ENCODE measurements at regions not wholly inside any gene's neighbourhood (a gene's known extent, or its start where the extent isn't known, plus 50 kb on each side); places are given as distances from the start of the nearest gene placed in this dataset.

DNA sequence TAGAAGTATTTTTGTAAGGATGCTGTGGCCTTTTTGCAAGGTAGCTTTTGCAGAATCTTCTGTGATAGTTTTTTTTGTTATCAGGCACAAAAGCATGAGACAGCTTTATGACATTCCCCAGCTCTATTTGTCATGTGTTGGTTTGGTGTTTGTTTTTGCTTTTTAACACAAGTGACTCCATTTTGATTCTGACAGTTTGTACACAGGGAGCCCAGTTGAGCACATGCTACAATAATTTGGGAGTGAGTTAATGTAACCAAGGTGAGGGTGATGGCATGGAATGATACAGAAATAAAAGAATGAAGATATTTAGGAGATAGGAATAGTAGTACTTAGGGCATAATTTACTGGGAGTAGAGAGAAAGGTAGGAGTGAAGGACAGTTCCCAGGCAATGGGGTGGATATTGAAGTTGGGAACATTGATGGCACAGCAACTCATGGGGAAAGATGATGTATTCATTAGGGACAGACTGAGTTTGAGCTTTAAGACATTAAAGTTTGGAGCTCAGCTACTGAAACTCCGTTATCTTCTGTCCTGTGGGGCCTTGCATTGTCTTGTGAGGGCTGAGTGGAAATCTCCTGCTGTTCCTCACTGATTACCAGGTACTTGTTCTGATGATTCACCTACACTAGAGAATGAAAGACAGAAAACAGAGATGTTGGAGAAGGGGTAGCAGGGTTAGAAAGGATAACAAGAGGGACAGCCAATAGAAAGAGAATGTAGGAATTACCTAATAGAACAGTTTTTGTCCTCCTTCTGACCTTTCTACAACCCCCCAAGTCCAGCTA is 88.3 kb upstream of the CCDC112 start:
- TF ChIP-seq GATA3 (IDR thresholded peaks at IDR 0.05; ENCODE audit: low read depth, low read length) = no peak
- TF ChIP-seq GATA2 (IDR thresholded peaks at IDR 0.05; ENCODE audit: low read depth, low read length) = no peak

DNA sequence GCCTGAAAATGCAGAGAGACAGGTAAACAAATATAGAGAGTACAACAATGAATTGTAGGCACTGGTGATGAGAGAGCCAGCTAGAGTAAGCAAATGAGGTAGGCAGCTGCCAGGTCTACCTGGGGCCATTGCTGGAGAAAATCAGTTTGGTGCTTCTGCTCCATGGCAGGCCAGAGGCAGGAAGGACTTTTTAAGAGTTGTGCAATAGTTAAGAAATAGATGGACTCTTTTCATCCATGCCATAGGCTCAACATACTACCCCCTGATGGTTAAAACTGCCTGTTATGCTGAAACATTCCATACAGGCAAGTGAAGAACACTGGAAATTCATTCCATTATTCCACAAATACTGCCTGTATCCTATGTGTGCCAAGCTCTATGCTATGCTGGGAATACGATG is 86.5 kb upstream of the CCDC112 start:
- TF ChIP-seq GATA2 (IDR thresholded peaks at IDR 0.05; ENCODE audit: low read depth, low read length) (no peak), GATA3 (IDR thresholded peaks at IDR 0.05; ENCODE audit: low read depth, low read length) (no peak)

DNA sequence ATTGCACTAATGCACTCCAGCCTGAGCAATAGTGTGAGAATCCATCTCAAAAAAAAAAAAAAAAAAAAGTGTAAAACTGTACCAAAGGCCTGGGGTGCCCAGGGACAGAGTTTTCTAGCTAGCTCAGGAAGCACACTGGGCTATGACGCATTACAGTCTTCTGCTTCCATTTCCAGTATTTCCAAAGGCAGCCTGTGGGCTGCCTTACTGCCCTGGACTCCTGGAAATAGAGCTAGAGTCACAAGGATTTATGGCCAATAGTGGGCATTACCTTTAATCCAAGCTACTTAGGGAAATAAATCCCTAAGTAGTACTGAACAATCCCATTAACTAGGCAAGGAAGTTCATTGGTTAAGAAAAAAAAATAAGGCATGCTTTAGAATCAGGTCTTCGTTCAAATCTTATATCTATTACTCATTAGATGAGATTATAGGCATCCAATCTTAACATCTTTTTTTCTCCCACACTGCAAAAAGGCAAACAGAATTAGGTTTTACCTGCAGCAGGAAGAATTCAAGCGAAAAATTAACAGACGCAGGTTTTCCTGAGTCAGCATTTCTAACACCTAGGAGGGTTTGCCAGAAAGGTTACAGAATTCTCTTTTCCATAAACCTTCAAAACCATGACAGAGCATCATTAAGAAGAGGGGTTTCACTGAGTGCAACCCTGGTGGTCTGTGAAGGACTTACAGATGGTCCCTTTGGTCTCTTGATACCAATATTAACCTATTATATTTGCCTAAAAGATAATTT is 85.6 kb upstream of the CCDC112 start:
- no peak for TF ChIP-seq GATA2 (IDR thresholded peaks at IDR 0.05; ENCODE audit: low read depth, low read length)
- no peak for TF ChIP-seq GATA3 (IDR thresholded peaks at IDR 0.05; ENCODE audit: low read depth, low read length)

DNA sequence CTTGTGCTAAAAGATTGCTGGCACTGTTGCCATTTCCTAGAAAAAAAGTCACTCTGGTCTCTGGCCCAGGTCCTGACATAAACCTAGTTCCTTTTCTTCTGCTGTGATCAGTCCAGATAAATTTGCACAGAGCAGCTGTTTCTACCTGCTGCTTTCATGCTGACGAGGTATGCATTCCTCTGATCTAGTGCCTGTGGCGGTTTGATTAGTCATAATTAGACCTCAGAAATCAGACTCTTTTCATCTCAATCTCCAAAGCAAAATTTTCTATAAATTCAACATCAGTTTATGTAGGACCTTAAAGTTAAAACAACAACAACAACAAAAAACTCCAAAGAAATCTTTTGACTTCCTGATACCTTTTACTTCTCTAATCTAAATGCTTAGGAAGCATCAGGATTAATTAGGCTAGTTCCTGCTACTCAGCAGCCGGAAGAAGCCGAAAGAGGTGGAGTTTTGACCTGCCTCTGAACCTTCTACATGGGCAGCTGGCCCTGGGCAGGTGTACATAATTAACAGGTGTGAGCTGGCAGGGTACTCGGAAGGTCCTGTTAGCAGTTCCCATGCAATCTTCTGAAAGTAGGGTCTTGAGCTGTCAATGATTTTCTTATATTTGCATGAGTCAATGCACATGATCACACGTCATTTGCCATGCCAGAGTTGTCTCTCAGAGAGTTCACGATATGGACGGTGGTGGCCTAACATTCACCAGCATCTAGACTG is 83.3 kb upstream of the CCDC112 start:
- TF ChIP-seq GATA2 (IDR thresholded peaks at IDR 0.05; ENCODE audit: low read depth, low read length) = no peak
- no peak for TF ChIP-seq GATA3 (IDR thresholded peaks at IDR 0.05; ENCODE audit: low read depth, low read length)

DNA sequence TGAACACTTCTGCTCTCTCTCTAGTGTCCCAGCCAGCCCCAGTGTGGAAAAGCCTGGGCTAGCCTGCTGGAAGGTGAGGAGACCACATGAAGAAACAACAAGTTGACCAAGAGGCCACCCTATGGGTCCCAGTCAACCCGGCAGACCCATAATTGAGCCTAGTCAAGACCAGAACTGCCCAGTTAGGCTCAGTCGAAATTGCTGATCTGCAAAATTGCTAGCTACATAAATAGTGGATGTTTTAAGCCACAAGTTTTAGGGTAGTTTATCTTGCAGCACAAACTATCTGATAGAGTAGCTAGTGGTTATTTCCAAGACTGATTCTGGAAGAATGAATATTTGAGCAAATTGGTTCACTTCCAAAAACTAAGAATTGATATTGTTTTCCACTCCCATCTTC is 82.3 kb upstream of the CCDC112 start:
- TF ChIP-seq GATA3 (IDR thresholded peaks at IDR 0.05; ENCODE audit: low read depth, low read length) (no peak), GATA2 (IDR thresholded peaks at IDR 0.05; ENCODE audit: low read depth, low read length) (no peak)

DNA sequence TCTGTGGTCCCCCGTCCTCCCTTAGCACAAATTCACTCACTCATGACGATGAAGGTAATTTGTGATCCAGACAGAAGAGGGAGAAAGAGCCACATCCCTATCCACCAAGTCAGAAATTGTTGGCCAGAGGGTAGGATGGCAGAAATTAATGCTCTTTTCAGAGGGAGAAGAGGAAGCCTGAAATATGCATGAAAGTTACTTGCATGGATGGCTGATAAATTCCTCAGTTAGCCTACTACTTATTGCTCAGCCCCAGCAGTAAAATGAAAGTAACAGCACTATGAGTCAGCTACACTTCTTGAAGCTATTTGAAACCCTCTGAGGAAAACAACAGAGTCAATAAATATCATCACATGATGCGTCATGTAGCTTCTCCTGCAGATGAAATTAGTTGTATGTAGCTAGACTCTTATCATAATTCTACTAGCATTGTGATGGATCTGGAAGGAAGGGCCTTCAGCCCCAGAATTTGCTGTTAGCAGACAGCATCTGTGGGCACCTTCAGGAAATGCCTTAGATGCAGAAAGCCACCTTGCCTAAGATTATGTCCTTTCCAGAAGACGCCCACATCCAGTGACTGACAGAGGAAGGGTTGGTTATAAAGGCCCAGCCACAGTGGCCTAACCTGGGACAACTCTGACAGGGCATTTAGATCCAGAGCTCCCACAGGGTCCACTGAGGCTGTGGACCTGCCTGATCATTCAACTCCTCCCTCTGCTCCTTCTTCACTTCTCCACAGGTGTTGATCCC is 81.2 kb upstream of the CCDC112 start:
- TF ChIP-seq GATA3 (IDR thresholded peaks at IDR 0.05; ENCODE audit: low read depth, low read length) (no peak), GATA2 (IDR thresholded peaks at IDR 0.05; ENCODE audit: low read depth, low read length) (no peak)

DNA sequence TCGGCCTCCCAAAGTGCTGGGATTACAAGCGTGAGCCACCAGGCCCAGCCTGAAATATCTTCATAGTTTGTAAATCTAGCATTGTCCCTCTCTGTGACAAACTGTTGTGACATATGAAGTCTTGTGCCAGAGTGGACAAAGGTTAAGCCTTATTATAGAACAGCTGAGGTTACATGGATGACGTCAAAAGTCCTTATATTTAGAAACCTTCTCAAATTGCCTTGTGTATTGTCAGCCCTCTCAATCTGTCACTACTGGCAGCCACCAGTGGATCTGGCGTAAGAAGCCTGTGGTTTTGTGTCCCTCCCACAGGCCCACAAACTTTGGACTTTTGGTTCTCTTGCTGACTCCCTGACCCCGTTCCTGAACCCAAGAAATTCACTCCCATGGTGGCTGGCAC is 79.4 kb upstream of the CCDC112 start:
- TF ChIP-seq GATA2 (IDR thresholded peaks at IDR 0.05; ENCODE audit: low read depth, low read length) (no peak), GATA3 (IDR thresholded peaks at IDR 0.05; ENCODE audit: low read depth, low read length) (no peak)

DNA sequence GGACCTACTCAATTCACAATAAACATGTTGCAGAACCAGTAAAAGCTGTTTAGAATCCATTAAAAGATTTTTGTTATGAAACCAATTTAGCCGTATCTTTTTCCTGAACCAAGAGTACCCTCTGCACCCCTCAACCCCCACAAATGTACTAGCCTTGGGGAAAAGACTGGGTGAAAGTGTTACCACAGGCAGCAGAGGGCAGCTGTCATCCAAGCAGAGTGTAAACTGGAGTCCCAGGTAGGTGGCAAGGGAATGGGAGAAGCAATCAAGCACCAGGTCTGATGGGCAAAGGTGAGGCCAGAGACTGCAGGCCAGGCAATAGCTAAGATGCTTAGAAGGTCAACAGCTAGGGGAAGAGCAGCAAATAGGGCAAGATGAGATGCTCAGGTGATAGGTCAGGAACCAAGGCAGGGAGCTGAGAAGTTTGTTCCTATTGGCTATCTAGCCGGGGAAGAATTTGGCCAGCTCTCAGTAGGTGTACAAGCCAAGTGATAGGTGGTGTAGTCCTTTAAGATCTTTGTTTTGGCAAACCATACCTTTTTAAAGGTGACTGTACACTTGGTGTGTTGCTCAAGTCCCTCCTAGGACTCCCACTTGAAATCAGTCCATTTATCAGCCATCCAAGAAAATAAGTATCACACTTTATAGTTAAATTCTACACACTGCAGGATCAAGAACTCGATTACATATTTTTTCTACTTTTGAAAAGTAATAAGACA is 77.8 kb upstream of the CCDC112 start:
- no peak for TF ChIP-seq GATA3 (IDR thresholded peaks at IDR 0.05; ENCODE audit: low read depth, low read length)
- no peak for TF ChIP-seq GATA2 (IDR thresholded peaks at IDR 0.05; ENCODE audit: low read depth, low read length)

DNA sequence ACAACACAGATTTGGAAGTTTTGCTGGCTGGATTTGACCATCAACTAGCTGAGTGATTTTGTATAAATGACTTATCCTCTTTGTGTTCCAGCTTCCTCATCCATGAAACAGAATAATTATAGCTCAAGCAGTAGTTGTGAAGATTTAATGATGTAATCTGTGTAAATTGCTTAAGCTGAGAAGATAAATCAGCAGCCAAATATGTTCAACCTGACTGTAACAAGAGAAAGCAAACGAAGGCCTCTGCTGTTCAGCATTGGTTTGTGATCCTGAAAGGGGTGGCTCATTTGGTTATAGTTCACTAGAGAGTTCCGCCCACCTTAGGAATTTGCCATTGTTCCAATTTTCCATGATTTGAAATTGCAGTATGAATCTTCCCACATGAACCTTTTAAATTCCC is 75.7 kb upstream of the CCDC112 start:
- no peak for TF ChIP-seq GATA3 (IDR thresholded peaks at IDR 0.05; ENCODE audit: low read depth, low read length)

DNA sequence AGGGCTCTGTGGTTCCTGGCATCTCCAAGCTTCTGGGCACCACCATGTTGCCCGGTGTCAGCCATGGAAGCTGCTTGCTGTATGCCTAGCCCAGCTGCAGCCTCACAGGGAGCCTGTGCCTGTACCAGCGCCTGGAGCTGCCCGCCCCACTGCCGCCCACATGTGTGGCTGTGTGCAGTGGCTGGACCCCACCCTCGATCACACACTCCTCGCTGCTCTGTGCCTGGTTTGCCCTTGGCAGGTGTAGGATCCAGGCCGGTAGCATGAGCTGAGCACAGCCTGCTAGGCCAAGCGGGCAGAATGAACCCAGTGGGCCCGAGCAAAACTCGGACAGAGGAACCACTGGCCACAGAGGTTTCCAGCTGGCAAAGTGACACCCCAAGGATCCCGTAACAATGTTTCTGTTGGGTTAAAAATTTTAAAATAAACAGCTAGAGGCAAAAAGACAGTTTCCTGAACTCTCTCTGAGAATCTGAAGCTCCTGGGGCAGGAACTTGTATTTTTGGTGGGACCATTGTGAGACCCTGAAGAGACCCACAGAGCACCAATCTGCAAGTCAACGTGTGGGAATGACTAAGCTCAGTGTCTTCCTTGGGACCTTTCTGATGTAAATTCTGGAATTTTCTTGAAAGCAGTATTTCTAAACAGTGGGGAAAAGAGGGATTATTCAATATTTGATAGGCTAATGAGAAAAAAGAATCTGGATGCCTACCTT is 73.1 kb upstream of the CCDC112 start:
- TF ChIP-seq GATA3 (IDR thresholded peaks at IDR 0.05; ENCODE audit: low read depth, low read length) (no peak), GATA2 (IDR thresholded peaks at IDR 0.05; ENCODE audit: low read depth, low read length) (no peak)

DNA sequence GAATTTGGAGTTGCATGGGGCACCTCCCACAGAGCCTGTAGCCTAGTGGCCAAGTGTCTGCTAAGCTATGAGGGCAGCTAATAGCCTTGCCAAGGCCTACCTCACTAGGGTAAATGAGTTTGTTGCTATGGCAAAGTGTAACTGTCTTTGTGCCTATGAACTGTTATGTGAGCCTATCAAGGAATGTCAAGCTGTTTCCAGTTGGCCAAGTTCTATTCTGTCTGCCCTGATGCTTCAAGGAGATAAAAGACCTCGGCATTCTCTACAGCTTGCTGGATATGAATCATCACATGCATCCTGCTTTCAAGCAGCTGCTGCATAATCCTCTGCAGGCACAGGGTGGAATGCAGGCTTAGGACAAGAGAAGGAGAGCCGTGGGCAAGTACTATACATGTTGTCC is 69.8 kb upstream of the CCDC112 start:
- no peak for TF ChIP-seq GATA2 (IDR thresholded peaks at IDR 0.05; ENCODE audit: low read depth, low read length)
- no peak for TF ChIP-seq GATA3 (IDR thresholded peaks at IDR 0.05; ENCODE audit: low read depth, low read length)

DNA sequence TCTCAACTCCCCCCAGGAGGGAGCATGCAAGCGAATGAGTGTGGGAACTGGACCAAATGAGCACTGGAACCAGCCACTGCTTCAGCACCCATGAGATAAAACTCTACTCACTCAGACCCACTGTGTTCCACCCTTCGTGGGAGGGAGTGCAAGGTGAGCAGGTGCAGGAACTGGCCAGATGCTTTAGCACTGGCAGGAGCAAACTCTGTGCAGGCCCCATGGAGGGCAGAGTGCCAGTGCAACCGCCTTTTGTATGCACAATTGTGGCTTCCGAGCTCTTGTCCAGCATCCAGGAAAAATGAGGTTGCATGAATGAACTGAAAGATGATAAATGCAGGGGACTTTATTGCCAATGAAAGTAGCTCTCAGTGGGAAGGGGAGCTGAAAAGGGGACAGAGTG is 67.4 kb upstream of the CCDC112 start:
- TF ChIP-seq GATA3 (IDR thresholded peaks at IDR 0.05; ENCODE audit: low read depth, low read length) (no peak), GATA2 (IDR thresholded peaks at IDR 0.05; ENCODE audit: low read depth, low read length) (no peak)

Measured in SH-SY5Y (cell line).